ENCODE measurements at regions not wholly inside any gene's neighbourhood (a gene's known extent, or its start where the extent isn't known, plus 50 kb on each side); places are given as distances from the start of the nearest gene placed in this dataset.

GRCh38 chr10:108868881-108869280, 1054.4 kb downstream of the XPNPEP1 start:
- ChIA-PET CTCF (no interaction called here), POLR2A (no interaction called here), RAD21 (ENCODE audit: low non-redundant PET in 1 of 2, low total read pairs in 2 of 2, uncharacterized antibody in 2 of 2, unreplicated experiment in 2 of 2) (no interaction called here)
- no peaks in the 10 kb centered on the region for H3K36me3 ChIP-seq (ENCODE audit: control insufficient read depth in 1 of 2, insufficient read depth in 2 of 2, low read length in 2 of 2)
- H3K4me2 ChIP-seq (ENCODE audit: low read length): no peak overlapping the region
- no peak for DNase-seq (ENCODE audit: low read depth, low spot score)
- no peak overlapping the region for H3K27ac ChIP-seq (ENCODE audit: low read depth, low read length)
- TF ChIP-seq ZFX (IDR thresholded peaks at IDR 0.05): no peak
- no peaks in the 10 kb centered on the region for H3K9me2 ChIP-seq (ENCODE audit: insufficient read depth)
- no peak overlapping the region for H3K4me3 ChIP-seq (replicated peaks in 1 of 2; ENCODE audit: low read depth in 1 of 2, low read length in 2 of 2)
- H4K20me1 ChIP-seq (ENCODE audit: insufficient read depth): no peaks in the 10 kb centered on the region
- H3K9ac ChIP-seq (ENCODE audit: low read length): no peak overlapping the region
- no peaks in the 10 kb centered on the region for H3K4me1 ChIP-seq (ENCODE audit: control insufficient read depth in 1 of 2, insufficient read depth in 2 of 2, low read length in 2 of 2)
- BruUV-seq (replicated peaks): no TSS peak
- H2AFZ ChIP-seq (ENCODE audit: low read depth, low read length, poor library complexity, severe bottlenecking): no peak overlapping the region
- ATAC-seq: no peak
- H3K27me3 ChIP-seq (ENCODE audit: insufficient read depth, low read length): no peaks in the 10 kb centered on the region
- no peaks in the 10 kb centered on the region for H3K79me2 ChIP-seq (ENCODE audit: insufficient read depth, low read length)
- peaks cover 32 to 48% of the 10 kb centered on the region in 2 experiments for H3K9me3 ChIP-seq (ENCODE audit: control insufficient read depth in 1 of 2, insufficient read depth in 1 of 2, low read depth in 1 of 2, low read length in 2 of 2)
- intact Hi-C loops (cut with micrococcal nuclease): no loop called here

DNA sequence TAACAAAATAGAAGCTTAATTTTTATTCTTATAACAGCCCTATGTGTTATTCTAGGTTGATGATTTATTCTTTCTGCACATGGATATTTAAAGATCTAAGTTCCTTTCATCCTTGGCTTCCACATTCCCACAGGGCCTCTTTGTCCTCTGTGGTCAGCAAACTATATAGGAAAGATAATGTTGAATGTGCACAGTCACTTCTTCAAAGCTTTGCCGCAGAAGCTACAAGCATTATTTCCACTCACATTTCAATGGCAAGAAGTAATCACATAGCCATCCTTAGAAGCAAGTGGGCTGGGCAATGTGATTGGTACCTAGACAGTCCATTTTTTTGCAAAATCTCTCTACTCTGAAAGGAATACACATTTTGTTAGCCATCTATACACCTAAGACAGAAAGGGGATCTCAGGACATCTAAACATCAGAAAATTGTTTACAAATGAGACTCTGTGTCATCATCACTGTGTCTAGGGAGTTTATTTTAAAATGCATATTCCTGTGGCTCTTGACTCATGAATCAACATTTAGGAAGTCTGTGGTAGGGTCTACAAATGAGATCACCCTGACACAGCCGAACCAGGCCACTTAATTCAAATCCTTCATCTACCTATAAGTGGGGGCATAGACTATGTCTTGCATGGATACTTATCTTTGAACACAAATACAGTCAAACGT, 1060.5 kb downstream of the XPNPEP1 start:
- H3K4me3 ChIP-seq (replicated peaks in 1 of 2; ENCODE audit: low read depth in 1 of 2, low read length in 2 of 2): no peak overlapping the region
- no TSS peak for BruUV-seq (replicated peaks)
- H3K9me2 ChIP-seq (ENCODE audit: insufficient read depth): no peaks in the 10 kb centered on the region
- H3K36me3 ChIP-seq (ENCODE audit: control insufficient read depth in 1 of 2, insufficient read depth in 2 of 2, low read length in 2 of 2): no peaks in the 10 kb centered on the region
- ChIA-PET CTCF (no interaction called here), POLR2A (no interaction called here), RAD21 (ENCODE audit: low non-redundant PET in 1 of 2, low total read pairs in 2 of 2, uncharacterized antibody in 2 of 2, unreplicated experiment in 2 of 2) (no interaction called here)
- peaks cover 25 to 43% of the 10 kb centered on the region in 2 experiments for H3K9me3 ChIP-seq (ENCODE audit: control insufficient read depth in 1 of 2, insufficient read depth in 1 of 2, low read depth in 1 of 2, low read length in 2 of 2)
- no peak overlapping the region for H3K9ac ChIP-seq (ENCODE audit: low read length)
- H3K27me3 ChIP-seq (ENCODE audit: insufficient read depth, low read length): no peaks in the 10 kb centered on the region
- no peaks in the 10 kb centered on the region for H4K20me1 ChIP-seq (ENCODE audit: insufficient read depth)
- H3K79me2 ChIP-seq (ENCODE audit: insufficient read depth, low read length): no peaks in the 10 kb centered on the region
- H3K4me2 ChIP-seq (ENCODE audit: low read length): no peak overlapping the region
- intact Hi-C loops (cut with micrococcal nuclease): no loop called here
- DNase-seq (ENCODE audit: low read depth, low spot score): no peak
- TF ChIP-seq, protein P1, sequence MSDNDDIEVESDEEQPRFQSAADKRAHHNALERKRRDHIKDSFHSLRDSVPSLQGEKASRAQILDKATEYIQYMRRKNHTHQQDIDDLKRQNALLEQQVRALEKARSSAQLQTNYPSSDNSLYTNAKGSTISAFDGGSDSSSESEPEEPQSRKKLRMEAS (IDR thresholded peaks at IDR 0.05): no peak
- TF ChIP-seq SRF (IDR thresholded peaks at IDR 0.05; ENCODE audit: low read depth) (no peak), EGR1 (IDR thresholded peaks at IDR 0.05; ENCODE audit: low read depth) (no peak), CEBPB (IDR thresholded peaks at IDR 0.05; ENCODE audit: low read depth) (no peak), CTCF (IDR thresholded peaks at IDR 0.05 in 2 of 3, conservative IDR thresholded peaks at IDR 0.05 in 1 of 3; ENCODE audit: borderline replicate concordance in 1 of 3, insufficient read depth in 1 of 3, low read depth in 2 of 3, low read length in 2 of 3) (no peak), ZFX (IDR thresholded peaks at IDR 0.05) (no peak), JUND (IDR thresholded peaks at IDR 0.05) (no peak), ELF1 (IDR thresholded peaks at IDR 0.05; ENCODE audit: borderline replicate concordance, low read depth) (no peak), CBX3 (IDR thresholded peaks at IDR 0.05; ENCODE audit: low read depth) (no peak), EZH2 (IDR thresholded peaks at IDR 0.05) (no peak), SIN3A (IDR thresholded peaks at IDR 0.05; ENCODE audit: low read depth) (no peak), ATF3 (IDR thresholded peaks at IDR 0.05) (no peak), YY1 (IDR thresholded peaks at IDR 0.05; ENCODE audit: extremely low read depth, insufficient replicate concordance, low read depth, low read length) (no peak), POLR2AphosphoS5 (IDR thresholded peaks at IDR 0.05; ENCODE audit: low read depth, low read length) (no peak), ZBTB33 (IDR thresholded peaks at IDR 0.05; ENCODE audit: extremely low read depth, insufficient replicate concordance, low read length) (no peak)
- no peaks in the 10 kb centered on the region for H3K4me1 ChIP-seq (ENCODE audit: control insufficient read depth in 1 of 2, insufficient read depth in 2 of 2, low read length in 2 of 2)
- H2AFZ ChIP-seq (ENCODE audit: low read depth, low read length, poor library complexity, severe bottlenecking): no peak overlapping the region
- ATAC-seq: no peak
- H3K27ac ChIP-seq (ENCODE audit: low read depth, low read length): no peak overlapping the region

Data from HCT116 (cell line).